SK-N-SH (cell line): ENCODE measurements at regions not wholly inside any gene's neighbourhood (a gene's known extent, or its start where the extent isn't known, plus 50 kb on each side); places are given as distances from the start of the nearest gene placed in this dataset.

Experiments
- CTCF ChIA-PET: fragments of 300-600, 350-600 bp; formaldehyde crosslinking; extraction: SDS; loops from one replicate; lab custom pipeline; 2021; lab: Yijun Ruan, JAX
- POLR2A ChIA-PET: fragments of 350-600 bp; sonication (Branson Sonifier 250); formaldehyde crosslinking; extraction: SDS; loops from one replicate; lab custom pipeline; 2020; ENCODE audit warnings: antibody characterized with exemption, inconsistent platforms; lab: Yijun Ruan, JAX
- DNase-seq: peaks from one replicate; pipeline ENCODE4 v3.0.0; 2012
- H2AFZ ChIP-seq: fragments of 200-600 bp; sonication (generic); 2 replicates; pipeline ENCODE4 v1.8.1; 2016; ENCODE audit warnings: antibody characterized with exemption, mild to moderate bottlenecking, low read depth
- H3F3A ChIP-seq: fragments of 200-600 bp; sonication (generic); replicated peaks from 2 replicates; pipeline ENCODE3; 2016; ENCODE audit warnings: antibody characterized with exemption, mild to moderate bottlenecking; ENCODE audit not compliant: insufficient read depth
- H3K27ac ChIP-seq, 2 experiments: fragments of 200-500 bp in 1 of 2; fragments of 200-600 bp in 1 of 2; sonication (Bioruptor generic) in 1 of 2; sonication (generic), shearing (Covaris generic) in 1 of 2; 2 replicates each; pipeline versions ENCODE4 v1.5.1 to v1.6.1; 2014 to 2016; ENCODE audit warnings: low read depth in 2 of 2, inconsistent platforms in 1 of 2, low read length in 1 of 2, mild to moderate bottlenecking in 1 of 2, mixed read lengths in 1 of 2
- H3K27me3 ChIP-seq: fragments of 200-600 bp; sonication (generic), shearing (Covaris generic); 2 replicates; pipeline ENCODE4 v1.6.1; 2016; ENCODE audit warnings: mixed run types; ENCODE audit not compliant: insufficient read depth
- H3K36me3 ChIP-seq, 2 experiments: fragments of 200-500 bp in 1 of 2; fragments of 200-600 bp in 1 of 2; sonication (Bioruptor generic) in 1 of 2; sonication (generic) in 1 of 2; replicated peaks in 1 of 2; 2 replicates each; pipeline versions ENCODE3 to v1.5.1; 2014 to 2016; ENCODE audit warnings: low read length in 1 of 2, mild to moderate bottlenecking in 1 of 2; ENCODE audit not compliant: insufficient read depth in 2 of 2, control insufficient read depth in 1 of 2
- H3K4me1 ChIP-seq, 2 experiments: fragments of 200-500 bp in 1 of 2; fragments of 200-600 bp in 1 of 2; sonication (Bioruptor generic) in 1 of 2; sonication (generic), shearing (Covaris generic) in 1 of 2; 2 replicates each; pipeline versions ENCODE4 v1.5.1 to v1.6.1; 2014 to 2016; ENCODE audit warnings: low read depth in 1 of 2, low read length in 1 of 2, mixed run types in 1 of 2; ENCODE audit not compliant: insufficient read depth in 2 of 2, control insufficient read depth in 1 of 2
- H3K4me2 ChIP-seq: fragments of 200-600 bp; sonication (generic), shearing (Covaris generic); 2 replicates; pipeline ENCODE4 v1.6.1; 2017; ENCODE audit warnings: mixed run types
- H3K4me3 ChIP-seq, 2 experiments: fragments of 200-500 bp in 1 of 2; fragments of 200-600 bp in 1 of 2; sonication (Bioruptor generic) in 1 of 2; sonication (generic), shearing (Covaris generic) in 1 of 2; 2 replicates each; pipeline versions ENCODE4 v1.5.1 to v1.8.1; 2014 to 2016; ENCODE audit warnings: low read depth in 2 of 2, inconsistent platforms in 1 of 2, low read length in 1 of 2, mild to moderate bottlenecking in 1 of 2, mixed read lengths in 1 of 2, moderate library complexity in 1 of 2
- H3K79me2 ChIP-seq: fragments of 200-600 bp; sonication (generic); 2 replicates; pipeline ENCODE4 v1.8.1; 2017; ENCODE audit warnings: mild to moderate bottlenecking; ENCODE audit not compliant: insufficient read depth
- H3K9ac ChIP-seq: fragments of 200-600 bp; sonication (generic); 2 replicates; pipeline ENCODE4 v1.6.1; 2017; ENCODE audit warnings: mixed run types
- H3K9me2 ChIP-seq: fragments of 200-600 bp; sonication (generic); 2 replicates; pipeline ENCODE4 v1.6.1; 2017; ENCODE audit warnings: mixed run types
- H3K9me3 ChIP-seq: fragments of 200-600 bp; sonication (generic); 2 replicates; pipeline ENCODE4 v1.6.1; 2017; ENCODE audit warnings: mixed run types, mild to moderate bottlenecking, moderate library complexity
- H4K20me1 ChIP-seq: fragments of 200-600 bp; sonication (generic); 2 replicates; pipeline ENCODE4 v1.6.1; 2017; ENCODE audit warnings: mild to moderate bottlenecking, mixed run types; ENCODE audit not compliant: insufficient read depth
- CHD2 ChIP-seq: fragments of 150-350 bp; IDR thresholded peaks from 2 replicates; pipeline ENCODE4 v1.6.1; 2018; ENCODE audit warnings: low read length; ENCODE audit not compliant: partially characterized antibody
- ELF1 ChIP-seq: IDR thresholded peaks from 2 replicates; pipeline ENCODE4 v1.4.0; 2012
- GABPA ChIP-seq: IDR thresholded peaks from 2 replicates; pipeline ENCODE4 v1.4.0; 2012; ENCODE audit warnings: low read depth, mild to moderate bottlenecking
- GATA2 ChIP-seq: sonication (generic); formaldehyde crosslinking; IDR thresholded peaks from 2 replicates; pipeline ENCODE4 v1.5.0; 2020; ENCODE audit warnings: mild to moderate bottlenecking, missing genetic modification reagents
- NFIC ChIP-seq: IDR thresholded peaks from 2 replicates; pipeline ENCODE4 v1.4.0; 2012; ENCODE audit warnings: borderline replicate concordance
- NRF1 ChIP-seq: IDR thresholded peaks from 2 replicates; pipeline ENCODE4 v1.6.1; 2012; ENCODE audit warnings: low read depth, mild to moderate bottlenecking, low read length
- POLR2AphosphoS5 ChIP-seq: IDR thresholded peaks from 2 replicates; pipeline ENCODE4 v1.6.1; 2012; ENCODE audit warnings: low read depth, low read length
- RAD21 ChIP-seq: IDR thresholded peaks from 2 replicates; pipeline ENCODE4 v1.6.1; 2012; ENCODE audit warnings: mild to moderate bottlenecking, low read length
- RCOR1 ChIP-seq: fragments of 150-350 bp; IDR thresholded peaks from 2 replicates; pipeline ENCODE4 v1.6.1; 2017; ENCODE audit warnings: antibody characterized with exemption, low read length
- RFX5 ChIP-seq: IDR thresholded peaks from 2 replicates; pipeline ENCODE4 v1.6.1; 2012; ENCODE audit warnings: mild to moderate bottlenecking, improper control_type of control experiment, low read length
- TAF1 ChIP-seq: IDR thresholded peaks from 2 replicates; pipeline ENCODE4 v1.6.1; 2012; ENCODE audit warnings: low read depth, mild to moderate bottlenecking, low read length, moderate library complexity, borderline replicate concordance
- TCF12 ChIP-seq: IDR thresholded peaks from 2 replicates; pipeline ENCODE4 v1.4.0; 2012
- TEAD4 ChIP-seq: IDR thresholded peaks from 2 replicates; pipeline ENCODE4 v1.4.0; 2012; ENCODE audit warnings: mild to moderate bottlenecking, borderline replicate concordance; ENCODE audit not compliant: insufficient read depth
- WGBS: methylation state at CpG from one replicate; pipeline ENCODE4 v1.1.6; 2017; ENCODE audit warnings: low lambda C conversion rate; 5-methylcytosine and 5-hydroxymethylcytosine counted together
- TF ChIP-seq, protein P1 (sequence below): IDR thresholded peaks from 2 replicates; pipeline ENCODE4 v1.4.0; 2012; ENCODE audit warnings: low read depth, borderline replicate concordance
- TF ChIP-seq, protein P2 (sequence below): IDR thresholded peaks from 2 replicates; pipeline ENCODE4; 2012

DNA sequence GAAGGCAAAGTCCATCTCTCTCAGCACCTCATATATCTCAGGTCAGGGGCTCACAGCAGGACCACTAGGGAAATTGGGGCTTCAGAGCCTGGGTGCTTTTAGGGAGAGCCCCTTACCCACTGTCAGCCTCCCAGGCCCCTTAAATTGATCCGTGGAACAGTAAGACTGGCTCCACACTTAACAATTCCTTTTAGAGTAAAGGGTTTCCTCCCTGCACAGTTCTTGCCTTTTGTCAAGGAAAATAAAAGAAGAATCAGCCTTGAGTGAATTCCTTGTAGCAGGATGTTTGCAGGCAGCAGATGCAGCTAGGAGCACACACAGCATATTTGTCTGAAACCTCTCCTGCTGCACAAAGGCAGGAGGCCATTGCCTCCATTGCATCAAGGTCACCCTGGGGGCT, 184.9 kb downstream of the SEC16B start:
- no peaks in the 10 kb centered on the region for H3K79me2 ChIP-seq
- ChIA-PET CTCF (interaction anchor here (2.3 kb wide), 1 partner anchor 429 kb away, joined by 5 read pairs; no protein-coding TSS in a partner anchor), POLR2A (no interaction called here)
- H3K27ac ChIP-seq = no peak overlapping the region
- H3K9ac ChIP-seq = no peak overlapping the region
- no peaks in the 10 kb centered on the region for H3K9me3 ChIP-seq
- H3K36me3 ChIP-seq = no peaks in the 10 kb centered on the region
- no peaks in the 10 kb centered on the region for H3K27me3 ChIP-seq
- no peaks in the 10 kb centered on the region for H3K9me2 ChIP-seq
- H2AFZ ChIP-seq = no peak overlapping the region
- no peak overlapping the region for H3K4me2 ChIP-seq
- H3K4me3 ChIP-seq = no peak overlapping the region
- no peaks in the 10 kb centered on the region for H4K20me1 ChIP-seq
- WGBS = 10% methylated on average over 1 of the region's 1 CpG
- H3K4me1 ChIP-seq = no peaks in the 10 kb centered on the region; a peak in 1 of 4 replicates
- no peak for DNase-seq
- no peak for TF ChIP-seq TEAD4
- no peak for TF ChIP-seq NRF1
- TF ChIP-seq, protein P1, sequence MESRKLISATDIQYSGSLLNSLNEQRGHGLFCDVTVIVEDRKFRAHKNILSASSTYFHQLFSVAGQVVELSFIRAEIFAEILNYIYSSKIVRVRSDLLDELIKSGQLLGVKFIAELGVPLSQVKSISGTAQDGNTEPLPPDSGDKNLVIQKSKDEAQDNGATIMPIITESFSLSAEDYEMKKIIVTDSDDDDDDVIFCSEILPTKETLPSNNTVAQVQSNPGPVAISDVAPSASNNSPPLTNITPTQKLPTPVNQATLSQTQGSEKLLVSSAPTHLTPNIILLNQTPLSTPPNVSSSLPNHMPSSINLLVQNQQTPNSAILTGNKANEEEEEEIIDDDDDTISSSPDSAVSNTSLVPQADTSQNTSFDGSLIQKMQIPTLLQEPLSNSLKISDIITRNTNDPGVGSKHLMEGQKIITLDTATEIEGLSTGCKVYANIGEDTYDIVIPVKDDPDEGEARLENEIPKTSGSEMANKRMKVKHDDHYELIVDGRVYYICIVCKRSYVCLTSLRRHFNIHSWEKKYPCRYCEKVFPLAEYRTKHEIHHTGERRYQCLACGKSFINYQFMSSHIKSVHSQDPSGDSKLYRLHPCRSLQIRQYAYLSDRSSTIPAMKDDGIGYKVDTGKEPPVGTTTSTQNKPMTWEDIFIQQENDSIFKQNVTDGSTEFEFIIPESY = no peak
- no peaks in the 10 kb centered on the region for H3F3A ChIP-seq

DNA sequence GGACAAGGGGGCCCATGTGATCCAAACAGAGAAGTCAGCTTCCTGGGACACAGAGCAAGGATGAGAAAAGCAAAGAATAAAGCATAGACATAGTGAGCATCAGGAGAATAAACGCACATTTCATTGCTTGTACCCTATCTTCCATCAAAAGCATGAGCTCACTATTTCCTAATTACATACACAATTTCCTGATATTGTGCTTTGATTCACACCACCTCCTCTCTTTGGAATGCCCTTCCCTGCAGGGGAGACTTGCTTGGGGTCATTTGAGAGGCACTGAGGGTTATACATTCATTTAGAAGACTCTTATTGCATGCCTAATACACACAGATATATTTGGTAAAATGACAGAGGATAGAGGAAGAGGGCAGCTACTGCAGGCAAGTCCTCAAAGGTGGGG, 185.4 kb downstream of the SEC16B start:
- Histone ChIP-seq H3K27me3 (no peaks in the 10 kb centered on the region), H3K27ac (no peak overlapping the region), H3K4me3 (no peak overlapping the region), H3F3A (no peaks in the 10 kb centered on the region), H4K20me1 (no peaks in the 10 kb centered on the region), H3K36me3 (no peaks in the 10 kb centered on the region), H3K79me2 (no peaks in the 10 kb centered on the region), H2AFZ (no peak overlapping the region), H3K4me2 (no peak overlapping the region), H3K4me1 (peaks cover 0 to under 1% of the 10 kb centered on the region in 2 experiments; a peak in 1 of 4 replicates), H3K9ac (no peak overlapping the region), H3K9me3 (no peaks in the 10 kb centered on the region), H3K9me2 (no peaks in the 10 kb centered on the region)
- WGBS = 17% methylated on average over 1 of the region's 1 CpG
- TF ChIP-seq CHD2 = no peak
- TF ChIP-seq POLR2AphosphoS5 = no peak
- TF ChIP-seq ELF1 = no peak
- TF ChIP-seq, protein P1 = no peak
- no peak for TF ChIP-seq RAD21
- DNase-seq = no peak
- ChIA-PET CTCF (interaction anchor here (1.1 to 2.3 kb wide), 3 partner anchors 164 to 602 kb away, joined by 3 to 5 read pairs (median 4); no protein-coding TSS in a partner anchor), POLR2A (no interaction called here)

DNA sequence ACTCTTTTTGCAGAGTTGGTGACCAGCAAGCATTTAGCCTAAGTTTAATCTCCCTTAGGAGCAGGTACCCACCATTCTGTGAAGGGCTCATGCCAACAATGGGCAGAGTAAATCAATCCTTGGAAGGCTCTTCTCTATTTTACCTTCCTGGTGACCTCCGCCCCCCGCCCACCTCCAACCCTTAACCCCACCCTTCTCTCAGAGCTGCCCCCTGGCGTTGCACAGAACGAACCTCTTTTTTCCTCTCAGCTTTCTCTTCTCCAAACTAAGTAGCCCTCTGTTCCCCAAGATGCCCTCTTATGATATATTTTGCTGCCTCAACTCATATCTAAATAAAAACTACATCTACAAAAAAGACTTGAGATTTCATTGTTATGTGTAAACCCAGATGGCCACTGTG, 186.8 kb downstream of the SEC16B start:
- H3K9ac ChIP-seq = no peak overlapping the region
- no peaks in the 10 kb centered on the region for H3K27me3 ChIP-seq
- CTCF ChIA-PET = interaction anchor here (0.9 to 5.0 kb wide), 4 partner anchors 13 to 886 kb away, joined by 3 to 53 read pairs (median 4); no protein-coding TSS in a partner anchor
- H4K20me1 ChIP-seq = no peaks in the 10 kb centered on the region
- H3K4me3 ChIP-seq = no peak overlapping the region
- H3K4me1 ChIP-seq = peaks cover 0 to 9% of the 10 kb centered on the region in 2 experiments; a peak in 2 of 4 replicates
- no peaks in the 10 kb centered on the region for H3K9me2 ChIP-seq
- H3F3A ChIP-seq = no peaks in the 10 kb centered on the region
- POLR2A ChIA-PET = no interaction called here
- no peaks in the 10 kb centered on the region for H3K9me3 ChIP-seq
- DNase-seq = no peak
- no peaks in the 10 kb centered on the region for H3K79me2 ChIP-seq
- no peak overlapping the region for H3K4me2 ChIP-seq
- H3K27ac ChIP-seq = no peak overlapping the region
- no peak overlapping the region for H2AFZ ChIP-seq
- 38% methylated on average over 4 of the region's 4 CpGs for whole genome bisulfite sequencing
- no peaks in the 10 kb centered on the region for H3K36me3 ChIP-seq
- TF ChIP-seq RFX5 (no peak), POLR2AphosphoS5 (no peak), NFIC (no peak), GABPA (no peak), CHD2 (no peak), TAF1 (no peak), ELF1 (no peak), TCF12 (no peak), RCOR1 (no peak), RAD21 (no peak), GATA2 (CRISPR knock-in tag) (no peak)
- TF ChIP-seq, protein P2, sequence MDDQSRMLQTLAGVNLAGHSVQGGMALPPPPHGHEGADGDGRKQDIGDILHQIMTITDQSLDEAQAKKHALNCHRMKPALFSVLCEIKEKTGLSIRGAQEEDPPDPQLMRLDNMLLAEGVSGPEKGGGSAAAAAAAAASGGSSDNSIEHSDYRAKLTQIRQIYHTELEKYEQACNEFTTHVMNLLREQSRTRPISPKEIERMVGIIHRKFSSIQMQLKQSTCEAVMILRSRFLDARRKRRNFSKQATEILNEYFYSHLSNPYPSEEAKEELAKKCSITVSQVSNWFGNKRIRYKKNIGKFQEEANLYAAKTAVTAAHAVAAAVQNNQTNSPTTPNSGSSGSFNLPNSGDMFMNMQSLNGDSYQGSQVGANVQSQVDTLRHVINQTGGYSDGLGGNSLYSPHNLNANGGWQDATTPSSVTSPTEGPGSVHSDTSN = no peak
- TF ChIP-seq, protein P1 = no peak
